GM21526 (cell line): ENCODE measurements at regions not wholly inside any gene's neighbourhood (a gene's known extent, or its start where the extent isn't known, plus 50 kb on each side); places are given as distances from the start of the nearest gene placed in this dataset.
"Not testable (repeated sequence)": the region's sequence is repeated elsewhere in the genome, so short reads cannot be mapped to it uniquely, and the experiment has no call there.

Experiments
- ATAC-seq: cut with Tn5 transposase; IDR thresholded peaks from one replicate; pipeline ENCODE4 v1.9.1; 2021; ENCODE audit warnings: moderate library complexity; ENCODE audit not compliant: unreplicated experiment, low FRiP score

DNA sequence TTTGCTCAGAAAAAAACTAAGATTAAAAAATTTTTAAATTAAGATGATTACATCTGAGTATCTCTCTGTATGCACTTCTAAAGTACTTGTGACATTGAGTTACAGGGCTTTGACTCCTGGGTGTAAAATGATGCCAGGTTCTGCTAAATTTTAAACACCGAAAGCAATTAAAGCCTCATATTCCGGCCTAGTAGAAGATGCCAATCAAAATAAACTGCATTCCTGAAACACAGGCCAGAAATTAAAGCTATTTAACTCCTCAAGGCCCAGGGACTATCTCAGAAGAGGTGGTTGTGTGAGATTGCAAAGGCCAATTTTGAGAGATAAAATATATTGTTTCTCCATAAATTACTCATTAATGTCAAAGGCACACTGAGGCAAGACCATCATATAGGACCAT is 388.3 kb downstream of the KIF20B start:
- no peak for ATAC-seq

DNA sequence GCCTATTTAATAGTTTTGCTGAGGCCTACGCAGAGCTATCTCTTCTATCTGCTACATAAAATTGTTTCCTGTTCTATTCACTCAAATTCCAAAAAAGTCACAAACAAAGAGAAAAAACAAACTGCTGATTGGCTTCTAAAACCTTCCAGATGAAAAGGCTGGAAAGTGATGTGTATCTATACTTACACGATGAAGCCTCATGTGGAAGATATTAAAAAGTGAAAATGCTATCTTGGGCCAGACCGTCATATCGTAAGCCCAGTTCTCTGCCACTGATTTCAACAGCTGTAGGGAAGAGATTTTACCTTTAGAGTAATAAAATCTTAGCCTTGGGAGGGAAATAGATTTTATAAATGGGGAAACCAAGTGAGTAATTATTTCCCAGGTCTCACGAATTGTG is 394.8 kb downstream of the KIF20B start:
- ATAC-seq = no peak

DNA sequence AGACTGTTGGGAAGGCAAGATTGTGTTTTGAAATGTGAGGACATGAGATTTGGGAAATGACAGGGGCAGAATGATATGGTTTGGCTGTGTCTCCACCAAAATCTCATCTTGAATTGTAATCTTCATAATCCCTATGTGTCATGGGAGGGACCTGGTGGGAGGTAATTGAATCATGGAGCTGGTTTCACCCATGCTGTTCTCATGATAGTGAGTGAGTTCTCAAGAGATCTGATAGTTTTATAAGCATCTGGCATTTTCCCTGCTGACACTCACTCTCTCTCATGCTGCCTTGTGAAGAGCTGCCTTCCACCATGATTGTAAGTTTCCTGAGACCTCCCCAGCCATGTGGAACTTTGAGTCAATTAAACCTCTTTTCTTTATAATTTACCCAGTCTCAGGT is 406.2 kb downstream of the KIF20B start:
- ATAC-seq = not testable (repeated sequence)

DNA sequence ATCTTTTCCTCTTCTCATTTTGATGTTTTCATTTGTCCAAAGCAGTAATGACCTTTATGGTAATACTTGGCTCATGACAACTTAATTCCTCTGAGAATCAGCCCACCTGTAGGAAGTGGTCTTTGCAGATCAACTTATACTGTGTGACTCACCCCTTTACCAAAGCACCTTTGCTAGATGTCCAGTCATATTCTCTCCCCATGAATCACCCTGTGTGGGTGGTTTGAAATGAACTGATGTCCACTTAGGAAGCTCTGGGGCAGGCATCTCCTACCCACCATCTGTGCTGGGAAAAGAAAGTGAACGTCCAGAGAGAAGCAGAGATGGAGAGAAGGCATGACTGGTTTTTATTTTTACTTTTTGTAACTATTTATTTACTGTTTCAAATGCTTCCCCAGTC is 410.3 kb downstream of the KIF20B start:
- ATAC-seq = no peak

DNA sequence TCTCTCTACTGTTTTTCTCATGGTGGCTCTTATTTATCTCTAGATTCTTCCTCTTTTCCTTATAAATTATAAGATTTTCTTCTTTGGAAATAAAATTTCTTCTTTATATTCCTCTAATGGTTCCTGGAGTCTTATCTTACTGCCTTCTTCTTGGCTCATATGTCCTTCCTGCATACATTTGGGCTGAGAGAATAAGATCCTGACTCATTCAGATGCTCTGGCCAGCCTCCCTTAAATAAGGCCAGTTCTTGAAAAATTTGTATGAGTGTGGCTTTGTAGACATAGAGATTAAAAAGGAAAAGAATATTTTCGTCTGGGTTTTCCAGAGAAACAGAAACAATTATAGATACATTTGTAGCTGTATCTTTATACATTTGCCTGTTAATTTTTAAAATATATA is 411.3 kb downstream of the KIF20B start:
- no peak for ATAC-seq

DNA sequence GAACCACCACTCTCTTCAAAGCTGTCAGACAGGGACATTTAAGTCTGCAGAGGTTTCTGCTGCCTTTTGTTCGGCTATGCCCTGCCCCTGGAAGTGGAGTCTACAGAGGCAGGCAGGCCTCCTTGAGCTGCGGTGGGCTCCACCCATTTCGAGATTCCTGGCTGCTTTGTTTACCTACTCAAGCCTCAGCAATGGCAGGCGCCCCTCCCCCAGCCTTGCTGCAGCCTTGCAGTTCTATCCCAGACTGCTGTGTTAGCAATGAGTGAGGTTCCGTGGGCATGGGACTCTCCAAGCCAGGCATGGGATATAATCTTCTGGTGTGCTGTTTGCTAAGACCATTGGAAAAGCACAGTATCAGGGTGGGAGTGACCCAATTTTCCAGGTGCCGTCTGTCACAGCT is 417.2 kb downstream of the KIF20B start:
- not testable (repeated sequence) for ATAC-seq

DNA sequence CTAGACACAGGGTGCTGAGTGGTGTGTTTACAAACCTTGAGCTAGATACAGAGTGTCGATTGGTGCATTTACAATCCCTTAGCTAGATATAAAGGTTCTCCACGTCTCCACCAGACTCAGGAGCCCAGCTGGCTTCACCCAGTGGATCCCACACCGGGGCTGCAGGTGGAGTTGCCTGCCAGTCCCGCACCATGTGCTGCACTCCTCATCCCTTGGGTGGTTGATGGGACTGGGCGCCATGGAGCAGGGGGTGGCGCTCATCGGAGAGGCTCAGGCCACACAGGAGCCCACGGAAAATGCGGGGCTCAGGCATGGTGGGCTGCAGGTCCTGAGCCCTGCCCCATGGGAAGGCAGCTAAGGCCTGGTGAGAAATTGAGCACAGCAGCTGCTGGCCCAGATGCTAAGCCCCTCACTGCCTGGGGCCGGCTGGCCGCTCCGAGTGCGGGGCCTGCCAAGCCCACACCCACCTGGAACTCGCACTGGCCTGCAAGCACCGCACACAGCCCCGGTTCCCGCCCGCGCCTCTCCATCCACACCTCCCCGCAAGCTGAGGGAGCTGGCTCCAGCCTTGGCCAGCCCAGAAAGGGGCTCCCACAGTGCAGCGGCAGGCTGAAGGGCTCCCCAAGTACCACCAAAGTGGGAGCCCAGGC is 418.4 kb downstream of the KIF20B start:
- not testable (repeated sequence) for ATAC-seq

DNA sequence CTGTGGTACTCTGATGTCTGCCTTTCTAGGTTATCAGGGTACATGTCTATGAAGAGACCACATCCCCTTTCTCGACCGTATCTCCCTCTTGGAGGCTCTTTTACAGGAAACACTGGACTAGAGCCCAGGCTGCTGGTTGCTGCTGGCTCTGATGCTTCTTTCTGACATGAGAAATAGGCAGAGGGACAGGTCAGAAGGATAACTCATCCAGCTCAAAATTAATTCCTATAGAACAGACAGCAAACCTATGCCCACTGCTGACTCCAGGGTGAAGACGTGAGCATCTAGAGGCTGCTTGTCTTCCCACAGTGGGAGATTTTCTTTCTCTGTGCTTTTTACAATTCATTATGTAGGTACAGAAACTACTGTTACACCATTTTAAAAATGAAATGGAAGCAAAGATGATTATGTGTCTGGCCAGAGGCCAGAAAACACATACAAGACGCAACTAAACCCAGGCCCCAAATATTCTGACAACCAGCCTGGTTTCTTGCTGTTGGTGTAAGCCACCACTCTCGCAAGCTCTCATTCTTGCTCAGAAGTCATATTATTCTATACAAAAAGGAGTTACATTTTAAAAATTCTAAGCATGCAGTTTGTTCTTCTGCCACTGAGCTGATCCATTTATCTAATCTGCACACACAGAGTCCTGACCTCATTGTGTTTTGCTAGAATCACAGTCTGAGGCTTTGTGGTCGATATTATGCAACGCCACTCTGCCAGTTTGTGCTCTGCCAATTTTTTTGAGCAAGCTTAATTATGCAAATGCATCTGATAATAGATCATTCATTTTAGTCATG is 424.3 kb downstream of the KIF20B start:
- no peak for ATAC-seq

DNA sequence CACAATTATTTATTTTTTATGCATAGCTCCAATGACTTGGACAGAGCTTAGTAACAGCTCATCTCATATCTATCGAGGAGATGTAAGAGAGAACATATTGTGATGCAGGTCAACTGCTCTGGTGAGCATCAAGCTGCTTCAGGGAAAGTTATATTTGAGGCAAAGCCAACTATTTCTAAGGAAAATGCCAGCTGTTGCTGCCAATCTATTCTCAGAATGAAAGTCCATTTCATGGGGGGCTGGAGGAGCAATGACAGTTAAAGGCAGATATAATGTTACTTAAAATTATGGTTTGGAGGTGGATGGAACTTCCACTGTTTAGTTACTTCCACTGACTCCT is 424.8 kb downstream of the KIF20B start:
- no peak for ATAC-seq

DNA sequence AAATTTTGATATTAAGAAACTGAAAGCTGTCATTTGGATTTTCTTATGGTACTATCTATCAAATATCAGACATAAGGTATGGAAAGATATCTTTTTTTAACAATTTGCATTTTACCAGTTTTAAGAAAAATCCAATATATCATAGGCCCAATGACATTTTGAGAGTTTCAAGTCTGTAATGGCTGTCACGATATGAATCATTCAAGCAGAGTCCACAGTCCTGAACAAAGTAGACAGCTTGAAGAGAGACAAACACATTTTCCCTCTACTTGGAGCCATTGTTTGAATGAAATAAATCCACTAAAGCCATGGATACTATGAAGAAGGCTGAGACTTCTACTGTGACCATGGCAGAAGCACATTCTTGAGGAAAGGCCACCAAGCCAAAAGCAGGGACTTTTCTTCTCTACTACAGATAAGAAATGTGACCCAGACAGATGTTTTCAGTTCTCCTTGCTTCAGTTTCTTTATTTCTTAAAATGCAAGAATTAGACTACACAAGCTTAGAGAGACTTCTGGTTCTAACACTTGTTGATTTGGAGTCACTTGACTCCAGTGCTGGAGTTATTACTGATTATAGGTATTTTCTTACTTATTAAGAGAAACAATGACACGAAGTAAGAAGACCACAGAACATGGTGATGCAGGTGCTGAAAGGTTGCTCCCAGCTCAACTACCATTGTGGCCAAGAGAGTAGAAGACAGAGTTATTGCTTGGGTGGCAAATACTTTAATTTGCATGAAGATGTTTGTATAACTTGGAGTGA is 429.1 kb downstream of the KIF20B start:
- ATAC-seq = peak; percentile 75

DNA sequence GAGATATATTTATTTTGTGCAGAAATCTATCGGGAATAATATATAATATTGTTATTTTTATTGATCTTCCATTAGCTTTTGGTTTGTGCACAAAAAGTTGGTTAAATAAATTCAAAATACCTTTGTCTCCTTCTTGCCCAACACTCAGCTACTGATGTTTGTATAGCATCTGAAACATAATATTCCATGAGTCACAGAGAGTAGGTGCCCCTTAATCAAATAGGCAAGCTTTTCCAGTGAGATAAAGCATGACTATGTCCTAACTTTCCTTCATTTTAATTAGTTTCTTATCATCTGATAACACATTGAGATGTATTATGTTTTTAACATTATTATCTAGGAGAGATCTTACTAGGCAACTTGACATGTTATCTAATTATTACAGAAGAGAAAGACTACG is 432.2 kb downstream of the KIF20B start:
- ATAC-seq = no peak

DNA sequence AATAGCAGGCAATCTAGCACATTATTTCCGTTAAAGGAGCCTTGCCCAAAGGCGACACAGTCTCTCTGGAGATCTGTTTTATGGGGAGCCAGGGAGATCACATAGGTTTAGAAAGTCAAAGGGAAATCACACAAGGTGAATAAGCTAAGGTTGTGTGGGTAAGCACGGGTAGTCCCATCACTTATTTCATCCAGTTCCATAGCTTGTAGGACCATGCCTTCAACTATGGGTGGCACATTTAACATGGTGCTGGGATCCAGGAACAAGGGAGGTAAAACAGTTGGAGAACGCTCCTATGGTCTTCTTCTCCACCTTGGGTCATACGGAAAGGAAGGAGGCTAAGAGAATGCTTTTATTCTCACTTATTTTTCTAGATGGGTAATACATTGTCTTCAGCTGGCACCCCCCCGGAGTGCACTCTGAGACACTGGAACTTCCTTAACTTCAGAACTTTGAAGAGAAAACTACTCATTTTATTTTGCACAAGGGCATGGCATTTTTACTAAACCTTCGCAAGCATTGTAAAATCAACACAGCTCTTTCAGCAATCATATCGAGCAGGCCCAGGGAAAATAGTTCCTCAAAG is 435.4 kb downstream of the KIF20B start:
- ATAC-seq = no peak

DNA sequence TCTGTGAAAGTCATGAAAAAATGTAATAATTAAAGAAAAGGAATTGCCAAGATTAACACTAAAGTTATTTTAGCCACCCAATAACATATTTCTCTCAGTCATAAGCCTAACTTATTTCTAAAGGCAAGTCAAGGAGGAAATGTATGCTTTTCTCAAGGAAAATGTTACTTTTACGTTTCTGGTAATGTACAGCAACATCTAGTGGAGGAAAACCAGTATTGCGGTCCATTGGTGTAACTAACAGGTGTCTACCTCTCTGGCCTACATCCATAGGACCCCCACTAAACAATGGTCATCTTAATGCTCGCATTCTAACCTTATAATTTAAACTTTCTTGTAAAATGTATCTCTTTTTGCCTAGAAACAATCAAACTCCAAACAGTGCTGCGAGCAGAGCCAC is 437.5 kb downstream of the KIF20B start:
- ATAC-seq = no peak

DNA sequence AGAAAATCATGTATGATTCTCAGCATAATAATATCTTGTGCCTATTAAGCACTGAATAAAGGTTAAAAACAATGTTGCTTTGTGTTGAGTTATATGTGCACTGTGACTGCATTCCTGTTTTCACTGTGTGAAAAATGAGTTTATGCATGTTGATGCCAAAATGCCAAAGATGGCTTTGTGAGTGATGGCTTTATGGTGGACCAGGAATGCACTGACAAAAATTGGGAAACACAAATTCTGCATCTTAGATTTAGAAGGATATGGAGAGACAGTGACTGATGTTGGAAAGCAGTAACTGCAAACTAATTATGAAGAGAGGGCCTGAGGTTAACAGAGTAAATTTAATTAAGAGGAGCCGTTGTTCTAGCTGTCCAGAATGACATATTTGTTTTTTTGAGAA is 440.4 kb downstream of the KIF20B start:
- ATAC-seq = no peak

DNA sequence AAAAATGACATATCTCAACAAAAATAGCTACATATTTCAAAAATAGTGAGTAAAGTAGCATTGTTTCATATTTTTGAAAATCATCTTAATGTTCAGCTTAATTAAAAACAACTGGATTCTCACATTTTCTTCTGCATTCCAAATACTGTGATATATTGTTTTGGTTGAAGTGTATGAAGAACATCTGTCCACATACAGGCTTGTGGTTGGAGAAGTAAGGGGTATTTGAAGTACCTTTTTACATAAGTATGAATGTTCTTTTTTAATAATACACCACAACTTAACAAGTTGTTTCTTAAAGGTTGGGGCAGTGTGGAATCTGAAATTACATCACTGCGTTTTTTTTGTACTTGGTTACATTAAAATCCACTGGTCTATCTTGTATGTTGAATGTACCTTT is 442.5 kb downstream of the KIF20B start:
- ATAC-seq = no peak

DNA sequence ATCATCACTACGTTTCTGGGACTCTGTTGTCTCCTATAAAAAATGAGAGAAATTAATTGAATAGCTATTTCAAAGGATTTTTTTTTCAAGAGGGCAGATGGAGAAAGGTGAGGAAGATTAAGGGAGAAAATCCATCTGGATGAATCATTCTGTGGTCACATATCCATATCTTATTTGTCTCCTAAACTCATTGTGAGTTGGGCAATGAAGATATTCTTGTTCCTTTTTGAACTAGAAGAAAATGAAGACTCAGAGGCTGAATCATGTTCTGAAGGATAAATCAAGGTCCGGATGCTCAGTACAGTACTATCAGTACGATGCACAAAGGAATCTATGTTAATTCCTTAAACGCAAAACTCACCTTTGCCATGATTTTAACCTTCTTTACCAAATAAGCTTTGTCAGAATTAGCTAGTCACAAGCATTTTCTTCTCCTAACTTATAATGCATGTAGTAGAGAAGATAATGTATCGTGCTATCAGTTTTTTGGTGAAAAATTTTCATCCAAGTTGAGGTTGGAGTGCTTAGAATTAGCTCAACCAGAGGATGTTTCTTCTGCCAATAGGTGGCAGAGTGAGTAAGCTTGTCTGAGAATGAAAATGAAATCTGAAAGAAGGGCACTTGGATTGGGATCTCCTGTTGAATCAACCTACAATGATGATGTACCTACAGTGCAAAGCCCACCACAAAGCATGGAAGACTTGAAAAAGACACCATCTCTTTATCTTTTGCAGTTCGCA is 446.9 kb downstream of the KIF20B start:
- ATAC-seq = no peak

DNA sequence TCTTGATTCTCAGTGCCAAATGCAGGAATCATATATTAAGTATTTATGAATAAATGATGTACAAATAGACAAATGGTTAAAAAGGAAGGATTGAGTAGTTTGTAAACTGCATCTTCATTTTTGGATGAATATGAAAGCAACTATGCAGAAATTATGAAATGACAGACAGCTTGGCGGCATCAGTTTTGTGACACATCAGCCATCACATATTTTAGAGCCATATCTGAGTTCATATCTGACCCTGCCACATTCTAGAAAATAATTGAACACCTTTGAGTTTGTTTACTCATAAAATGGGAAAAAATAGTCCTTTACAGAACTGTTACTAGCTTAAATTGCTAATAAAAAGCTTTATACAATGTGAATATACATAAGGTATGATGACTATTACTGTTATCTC is 448.2 kb downstream of the KIF20B start:
- no peak for ATAC-seq

DNA sequence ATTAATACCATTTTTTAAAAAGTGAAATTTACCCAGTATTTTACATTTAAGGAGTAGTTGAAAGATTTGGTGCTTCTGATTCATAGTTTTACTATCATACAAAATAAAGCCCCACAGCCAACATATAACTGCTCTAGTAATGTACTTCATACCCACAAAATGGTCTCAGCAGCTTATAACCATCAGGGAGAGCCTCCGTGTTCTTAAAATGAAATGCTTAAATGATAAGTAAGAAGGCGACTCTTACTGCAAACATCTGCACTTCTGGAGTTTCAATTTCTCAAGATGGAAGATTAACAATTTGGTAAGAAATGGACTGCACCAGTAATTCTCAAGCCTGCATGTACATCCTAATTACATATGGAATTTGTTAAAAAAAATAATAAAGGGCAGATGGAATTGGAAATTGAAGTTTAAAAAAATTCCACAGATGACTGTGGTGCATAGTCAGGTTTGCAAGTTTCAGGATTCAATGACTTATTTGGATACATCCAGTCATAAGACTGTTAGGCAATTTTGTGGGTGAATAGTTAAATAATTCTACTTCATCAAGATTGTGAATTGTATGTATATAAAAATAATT is 461.0 kb downstream of the KIF20B start:
- no peak for ATAC-seq

DNA sequence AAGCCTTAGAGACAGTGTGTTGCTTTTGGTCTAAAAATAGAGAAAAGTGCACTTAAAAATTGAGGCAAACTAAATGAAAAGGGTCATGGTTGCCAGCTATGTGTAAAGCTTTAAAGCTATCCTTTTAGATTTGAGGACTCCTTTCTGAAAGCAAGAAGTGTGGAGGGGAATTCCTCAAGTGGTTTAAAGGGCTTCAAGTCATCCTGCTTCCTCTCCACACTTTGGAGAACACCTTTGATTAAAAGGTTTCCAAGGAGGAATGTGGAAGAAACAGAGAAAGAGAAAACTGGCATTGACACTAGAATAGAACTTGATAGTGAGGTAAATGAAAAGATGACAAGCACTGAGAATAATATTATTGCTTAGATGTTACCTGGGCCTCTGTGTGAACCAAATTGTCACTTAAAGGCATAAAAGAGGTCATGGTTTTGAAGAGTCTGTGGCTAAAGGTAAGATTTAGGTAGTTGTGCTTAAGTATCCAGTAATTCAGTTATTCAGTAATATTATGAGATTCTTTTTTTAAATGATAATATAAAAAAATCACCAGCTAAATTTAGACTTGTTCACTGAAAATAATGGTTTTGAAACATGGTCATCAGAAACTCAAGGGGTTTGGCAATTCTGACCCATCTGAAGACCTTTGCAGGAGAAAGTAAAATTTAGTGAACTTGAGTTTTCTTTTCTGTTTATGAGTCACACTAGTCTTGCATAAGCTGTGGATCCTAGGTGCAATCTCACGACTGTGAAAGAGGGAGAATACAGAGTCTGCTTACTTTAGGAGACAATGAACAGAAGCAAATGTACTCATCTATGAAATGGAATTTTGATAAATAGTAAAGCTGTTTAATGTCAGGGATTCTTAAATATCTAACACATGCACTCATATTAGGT is 466.0 kb downstream of the KIF20B start:
- ATAC-seq = peak; percentile 92
